GM21786 (cell line): ENCODE measurements at regions not wholly inside any gene's neighbourhood (a gene's known extent, or its start where the extent isn't known, plus 50 kb on each side); places are given as distances from the start of the nearest gene placed in this dataset.
"Not testable (repeated sequence)": the region's sequence is repeated elsewhere in the genome, so short reads cannot be mapped to it uniquely, and the experiment has no call there.

Experiments used
- ATAC-seq: cut with Tn5 transposase; IDR thresholded peaks from one replicate; pipeline ENCODE4 v1.9.1; 2021; ENCODE audit not compliant: unreplicated experiment

DNA sequence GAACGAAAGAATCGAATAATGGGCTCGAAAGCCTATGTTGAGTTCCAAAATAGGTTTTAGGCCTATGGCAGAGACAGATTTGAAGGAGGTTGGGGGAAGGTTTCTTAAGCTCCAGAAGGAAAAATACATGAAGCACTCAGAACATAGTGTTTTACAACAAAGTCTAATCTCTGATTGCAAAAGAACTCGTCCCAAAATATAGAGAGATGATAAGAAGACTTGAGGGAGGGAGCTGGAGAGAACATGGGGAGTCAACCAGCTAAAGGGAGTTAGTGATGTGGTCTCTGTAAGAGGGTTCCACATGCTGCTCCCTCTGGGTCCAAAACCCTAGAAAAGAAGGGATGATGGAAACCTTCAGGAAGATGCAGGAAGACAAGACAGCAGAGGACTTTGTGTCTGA is 54.8 kb upstream of the DAAM1 start:
- no peak for ATAC-seq

- no peak for ATAC-seq
Observed at GRCh38 chr14:59134307-59134706, 54.2 kb upstream of the DAAM1 start.

DNA sequence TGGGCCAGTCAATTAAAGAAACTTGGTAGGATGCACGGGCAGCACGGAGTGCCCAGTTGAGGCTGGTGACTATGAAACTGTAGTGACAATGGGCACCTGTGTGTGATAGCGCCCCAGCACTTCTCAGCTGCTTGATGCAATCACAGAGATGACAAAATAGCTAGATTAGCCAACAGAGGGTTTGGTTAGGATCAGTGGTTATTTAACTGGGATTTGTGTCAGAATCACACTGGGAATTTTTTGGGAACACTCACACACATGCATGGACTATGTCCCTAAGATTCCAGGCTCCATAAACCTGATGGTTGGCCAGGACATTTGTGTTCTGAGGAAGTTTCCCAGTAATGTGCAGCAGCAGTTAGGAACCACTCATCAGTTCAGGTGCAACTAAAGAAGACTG is 51.2 kb upstream of the DAAM1 start:
- no peak for ATAC-seq

DNA sequence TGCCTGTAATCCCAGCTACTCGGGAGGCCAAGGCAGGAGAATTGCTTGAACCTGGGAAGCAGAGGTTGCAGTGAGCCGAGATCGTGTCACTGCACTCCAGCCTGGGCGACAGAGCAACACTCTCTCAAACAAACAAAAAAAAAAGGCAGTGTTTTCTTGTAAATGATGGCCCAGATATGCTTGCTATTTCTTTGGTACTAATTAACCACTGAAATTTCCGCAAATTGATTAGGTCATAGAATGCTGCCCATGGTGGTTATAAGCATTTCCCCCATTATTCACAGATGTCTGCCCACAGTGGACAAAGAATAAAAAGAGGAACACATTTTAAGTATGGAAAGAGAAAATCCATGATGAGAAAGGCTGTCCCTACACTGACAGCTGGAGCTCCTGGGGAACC is 49.9 kb upstream of the DAAM1 start:
- ATAC-seq: not testable (repeated sequence)
